ENCODE measurements at regions not wholly inside any gene's neighbourhood (a gene's known extent, or its start where the extent isn't known, plus 50 kb on each side); places are given as distances from the start of the nearest gene placed in this dataset.

DNA sequence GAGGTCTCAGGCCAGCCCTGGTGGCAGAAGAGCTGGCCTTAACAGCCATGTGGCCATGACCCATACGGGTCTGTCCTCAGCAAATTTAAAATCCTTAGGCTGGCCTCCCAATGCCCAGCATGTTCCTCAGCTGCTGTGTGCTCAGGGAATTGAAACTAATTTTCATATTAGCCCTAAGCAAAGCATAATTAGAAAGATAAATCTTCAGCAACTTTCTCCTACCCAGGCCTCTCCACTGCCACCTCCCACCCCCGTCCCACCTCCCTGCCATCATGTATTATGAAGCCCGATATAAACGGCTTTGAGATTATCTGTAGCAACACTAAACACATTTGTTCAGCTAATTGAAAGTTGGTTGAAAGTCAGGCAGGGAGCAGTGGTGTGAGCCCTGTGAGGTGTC is 178.8 kb upstream of the NTM start:
- TF ChIP-seq, protein P1, sequence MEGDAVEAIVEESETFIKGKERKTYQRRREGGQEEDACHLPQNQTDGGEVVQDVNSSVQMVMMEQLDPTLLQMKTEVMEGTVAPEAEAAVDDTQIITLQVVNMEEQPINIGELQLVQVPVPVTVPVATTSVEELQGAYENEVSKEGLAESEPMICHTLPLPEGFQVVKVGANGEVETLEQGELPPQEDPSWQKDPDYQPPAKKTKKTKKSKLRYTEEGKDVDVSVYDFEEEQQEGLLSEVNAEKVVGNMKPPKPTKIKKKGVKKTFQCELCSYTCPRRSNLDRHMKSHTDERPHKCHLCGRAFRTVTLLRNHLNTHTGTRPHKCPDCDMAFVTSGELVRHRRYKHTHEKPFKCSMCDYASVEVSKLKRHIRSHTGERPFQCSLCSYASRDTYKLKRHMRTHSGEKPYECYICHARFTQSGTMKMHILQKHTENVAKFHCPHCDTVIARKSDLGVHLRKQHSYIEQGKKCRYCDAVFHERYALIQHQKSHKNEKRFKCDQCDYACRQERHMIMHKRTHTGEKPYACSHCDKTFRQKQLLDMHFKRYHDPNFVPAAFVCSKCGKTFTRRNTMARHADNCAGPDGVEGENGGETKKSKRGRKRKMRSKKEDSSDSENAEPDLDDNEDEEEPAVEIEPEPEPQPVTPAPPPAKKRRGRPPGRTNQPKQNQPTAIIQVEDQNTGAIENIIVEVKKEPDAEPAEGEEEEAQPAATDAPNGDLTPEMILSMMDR (IDR thresholded peaks at IDR 0.05) = no peak
- no peak for TF ChIP-seq POLR2AphosphoS5 (IDR thresholded peaks at IDR 0.05)
- no peak for TF ChIP-seq POLR2A (IDR thresholded peaks at IDR 0.05)
